ENCODE measurements at regions not wholly inside any gene's neighbourhood (a gene's known extent, or its start where the extent isn't known, plus 50 kb on each side); places are given as distances from the start of the nearest gene placed in this dataset.
"Not testable (repeated sequence)": the region's sequence is repeated elsewhere in the genome, so short reads cannot be mapped to it uniquely, and the experiment has no call there.

- no peak for DNase-seq (ENCODE audit: low spot score)
Observed at GRCh38 chr4:58063404-58064160, 953.4 kb upstream of the IGFBP7 start.

- DNase-seq (ENCODE audit: low spot score): no peak
Observed at GRCh38 chr4:58061967-58062366, 951.8 kb upstream of the IGFBP7 start.

- DNase-seq (ENCODE audit: low spot score): no peak
Observed at GRCh38 chr4:58050439-58050838, 940.3 kb upstream of the IGFBP7 start.

GRCh38 chr4:58048491-58048890, 938.3 kb upstream of the IGFBP7 start:
- no peak for DNase-seq (ENCODE audit: low spot score)

- DNase-seq (ENCODE audit: low spot score): no peak
Observed at GRCh38 chr4:58042176-58042575, 932.0 kb upstream of the IGFBP7 start.

- DNase-seq (ENCODE audit: low spot score): no peak
Observed at GRCh38 chr4:57993944-57994343, 883.8 kb upstream of the IGFBP7 start.

- DNase-seq (ENCODE audit: low spot score): no peak
Observed at GRCh38 chr4:57989430-57989829, 879.2 kb upstream of the IGFBP7 start.

- DNase-seq (ENCODE audit: low spot score): no peak
Observed at GRCh38 chr4:57985161-57985560, 875.0 kb upstream of the IGFBP7 start.

- no peak for DNase-seq (ENCODE audit: low spot score)
Observed at GRCh38 chr4:57981123-57981522, 870.9 kb upstream of the IGFBP7 start.

- DNase-seq (ENCODE audit: low spot score): no peak
Observed at GRCh38 chr4:57974821-57975220, 864.6 kb upstream of the IGFBP7 start.

- no peak for DNase-seq (ENCODE audit: low spot score)
Observed at GRCh38 chr4:57973819-57974218, 863.6 kb upstream of the IGFBP7 start.

GRCh38 chr4:57971261-57971660, 861.1 kb upstream of the IGFBP7 start:
- DNase-seq (ENCODE audit: low spot score): no peak

- DNase-seq (ENCODE audit: low spot score): no peak
Observed at GRCh38 chr4:57966987-57967760, 857.0 kb upstream of the IGFBP7 start.

GRCh38 chr4:57965431-57965830, 855.2 kb upstream of the IGFBP7 start:
- DNase-seq (ENCODE audit: low spot score): not testable (repeated sequence)

GRCh38 chr4:57945298-57945697, 835.1 kb upstream of the IGFBP7 start:
- no peak for DNase-seq (ENCODE audit: low spot score)

- DNase-seq (ENCODE audit: low spot score): no peak
Observed at GRCh38 chr4:57943682-57944081, 833.5 kb upstream of the IGFBP7 start.

GRCh38 chr4:57937326-57937725, 827.1 kb upstream of the IGFBP7 start:
- not testable (repeated sequence) for DNase-seq (ENCODE audit: low spot score)

- DNase-seq (ENCODE audit: low spot score): no peak
Observed at GRCh38 chr4:57926311-57926710, 816.1 kb upstream of the IGFBP7 start.

- no peak for DNase-seq (ENCODE audit: low spot score)
Observed at GRCh38 chr4:57924951-57925350, 814.8 kb upstream of the IGFBP7 start.

- no peak for DNase-seq (ENCODE audit: low spot score)
Observed at GRCh38 chr4:57916479-57916878, 806.3 kb upstream of the IGFBP7 start.

GRCh38 chr4:57911203-57911602, 801.0 kb upstream of the IGFBP7 start:
- no peak for DNase-seq (ENCODE audit: low spot score)

- DNase-seq (ENCODE audit: low spot score): no peak
Observed at GRCh38 chr4:57910151-57910550, 800.0 kb upstream of the IGFBP7 start.

GRCh38 chr4:57905965-57906364, 795.8 kb upstream of the IGFBP7 start:
- no peak for DNase-seq (ENCODE audit: low spot score)

- DNase-seq (ENCODE audit: low spot score): no peak
Observed at GRCh38 chr4:57877047-57877458, 766.9 kb upstream of the IGFBP7 start.

Data from activated CD4-positive, alpha-beta T cell treated with anti-CD3 and anti-CD28 coated beads, Interleukin-2, Interleukin-4, amounts not matched to agents 100 ng/mL and 50 ng/mL, durations not matched to agents 16 hours and 8 hours (primary cell).